IPS-18a (cell line): ENCODE measurements at regions not wholly inside any gene's neighbourhood (a gene's known extent, or its start where the extent isn't known, plus 50 kb on each side); places are given as distances from the start of the nearest gene placed in this dataset.

Experiments
- H3K27ac ChIP-seq: one replicate; pipeline ENCODE4 v1.5.1; 2013; ENCODE audit warnings: low read length
- H3K27me3 ChIP-seq: one replicate; pipeline ENCODE4 v1.6.1; 2013; ENCODE audit warnings: mild to moderate bottlenecking, low read length; ENCODE audit not compliant: control insufficient read depth, insufficient read depth
- H3K36me3 ChIP-seq: one replicate; pipeline ENCODE4 v1.6.1; 2013; ENCODE audit warnings: low read depth, low read length; ENCODE audit not compliant: control insufficient read depth
- H3K4me1 ChIP-seq: one replicate; pipeline ENCODE4 v1.6.1; 2013; ENCODE audit warnings: low read depth, low read length; ENCODE audit not compliant: control insufficient read depth
- H3K4me3 ChIP-seq: one replicate; pipeline ENCODE4 v1.5.1; 2013; ENCODE audit warnings: low read length
- H3K9ac ChIP-seq: one replicate; pipeline ENCODE4 v1.6.1; 2013; ENCODE audit warnings: mild to moderate bottlenecking, low read length, moderate library complexity
- H3K9me3 ChIP-seq: one replicate; pipeline ENCODE4 v1.6.1; 2013; ENCODE audit warnings: low read depth, low read length; ENCODE audit not compliant: control insufficient read depth

DNA sequence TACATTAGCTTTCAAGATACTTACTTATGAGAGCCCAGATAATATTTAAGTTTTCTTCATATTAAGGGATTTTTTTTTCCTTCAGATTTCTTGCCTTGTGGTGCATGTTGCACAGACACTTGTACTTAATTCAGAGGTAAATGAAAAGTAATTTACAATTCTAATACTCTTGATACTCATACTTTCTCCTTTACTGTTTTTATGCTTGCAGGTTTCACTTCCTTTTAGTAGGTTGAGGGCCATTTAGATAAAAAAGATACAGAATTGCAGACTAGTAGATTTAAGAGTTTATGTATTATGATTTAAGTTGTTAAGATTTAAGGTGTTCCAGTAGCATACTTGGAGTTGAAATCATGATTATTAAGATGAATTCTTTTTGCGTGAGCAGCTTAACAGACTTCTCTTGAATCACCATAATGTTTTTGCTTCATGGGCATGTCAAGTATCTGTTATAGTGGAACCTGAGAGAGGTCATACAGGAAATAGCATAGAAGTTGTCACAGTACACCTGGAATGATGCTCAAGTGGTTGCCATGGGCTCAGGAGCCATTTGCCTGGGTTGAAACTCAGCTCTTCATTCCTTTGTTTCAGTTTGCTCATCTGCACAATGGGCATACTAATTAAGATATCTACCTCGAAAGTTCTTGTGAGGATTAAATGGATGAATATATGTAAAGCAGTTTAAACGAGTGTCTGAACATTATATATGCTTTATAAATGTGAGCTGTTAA is 174.8 kb upstream of the PRPS1L1 start:
- H3K27ac ChIP-seq = no peak overlapping the region
- no peaks in the 10 kb centered on the region for H3K9me3 ChIP-seq
- no peaks in the 10 kb centered on the region for H3K27me3 ChIP-seq

DNA sequence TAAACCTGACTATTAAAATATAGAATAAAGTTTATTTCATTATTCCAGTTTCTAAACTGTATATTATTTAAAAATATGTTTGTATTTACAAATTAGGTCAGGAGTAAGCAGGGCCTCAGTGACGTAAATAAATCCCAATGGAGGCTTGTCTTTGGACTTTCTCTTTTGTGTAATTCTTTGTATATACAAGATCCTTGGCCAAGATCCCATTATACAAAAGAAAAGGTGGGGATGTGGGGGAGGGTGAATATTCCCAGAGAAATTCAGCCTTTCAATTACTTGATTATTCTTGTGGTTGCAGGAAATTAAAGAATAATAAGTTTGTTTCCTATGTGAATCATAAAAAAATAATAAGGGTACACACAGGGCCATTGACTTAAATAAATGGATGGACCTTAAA is 178.7 kb upstream of the PRPS1L1 start:
- no peak overlapping the region for H3K9ac ChIP-seq
- no peak overlapping the region for H3K27ac ChIP-seq
- H3K4me3 ChIP-seq = no peak overlapping the region
- H3K27me3 ChIP-seq = no peaks in the 10 kb centered on the region
- H3K4me1 ChIP-seq = no peaks in the 10 kb centered on the region
- no peaks in the 10 kb centered on the region for H3K9me3 ChIP-seq
- no peaks in the 10 kb centered on the region for H3K36me3 ChIP-seq

More for the DNA sequence above, 174.8 kb upstream of the PRPS1L1 start:
- Histone ChIP-seq H3K4me3 (no peak overlapping the region), H3K9ac (no peak overlapping the region), H3K36me3 (no peaks in the 10 kb centered on the region), H3K4me1 (no peaks in the 10 kb centered on the region)

DNA sequence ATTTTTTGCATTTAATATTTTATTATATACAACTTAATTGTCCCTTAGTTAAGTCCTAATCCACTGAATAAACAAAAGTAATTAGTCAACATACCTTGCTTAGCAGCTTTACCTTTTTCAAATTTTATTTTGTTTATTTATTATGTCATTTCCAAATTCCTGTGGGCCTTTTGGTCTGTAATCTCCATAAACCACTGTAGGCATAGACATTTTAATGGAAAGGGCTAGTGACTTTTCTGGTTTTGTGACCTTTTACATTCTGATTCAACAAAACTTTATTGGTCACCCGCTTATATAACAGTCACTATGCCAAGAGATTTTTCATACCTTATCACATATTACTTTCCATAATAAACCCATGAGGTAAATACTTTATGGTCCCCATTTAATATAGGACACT is 181.3 kb upstream of the PRPS1L1 start:
- Histone ChIP-seq H3K4me1 (no peaks in the 10 kb centered on the region), H3K4me3 (no peak overlapping the region), H3K27ac (no peak overlapping the region), H3K9me3 (no peaks in the 10 kb centered on the region), H3K9ac (no peak overlapping the region), H3K27me3 (no peaks in the 10 kb centered on the region), H3K36me3 (no peaks in the 10 kb centered on the region)

DNA sequence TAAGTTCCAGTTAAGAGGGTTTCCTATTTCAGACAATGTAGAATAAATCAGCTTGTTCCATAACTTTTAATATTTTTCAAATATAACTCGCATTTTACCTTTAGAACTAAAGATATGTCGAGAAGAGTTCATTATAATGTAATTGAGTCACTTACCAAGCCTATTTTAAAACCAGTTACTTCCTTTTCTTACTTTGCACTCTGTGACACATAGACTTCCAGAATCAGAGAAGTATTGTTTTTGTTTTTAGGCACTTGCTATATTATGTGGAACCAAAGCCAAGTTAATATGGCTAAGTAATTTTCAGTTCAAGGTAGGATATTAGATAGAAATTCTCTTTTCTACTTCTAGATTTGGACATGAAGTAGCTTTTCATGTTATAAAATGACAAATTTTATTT is 182.7 kb upstream of the PRPS1L1 start:
- Histone ChIP-seq H3K9me3 (no peaks in the 10 kb centered on the region), H3K27me3 (no peaks in the 10 kb centered on the region), H3K4me1 (no peaks in the 10 kb centered on the region), H3K4me3 (no peak overlapping the region), H3K9ac (no peak overlapping the region), H3K36me3 (no peaks in the 10 kb centered on the region), H3K27ac (no peak overlapping the region)

DNA sequence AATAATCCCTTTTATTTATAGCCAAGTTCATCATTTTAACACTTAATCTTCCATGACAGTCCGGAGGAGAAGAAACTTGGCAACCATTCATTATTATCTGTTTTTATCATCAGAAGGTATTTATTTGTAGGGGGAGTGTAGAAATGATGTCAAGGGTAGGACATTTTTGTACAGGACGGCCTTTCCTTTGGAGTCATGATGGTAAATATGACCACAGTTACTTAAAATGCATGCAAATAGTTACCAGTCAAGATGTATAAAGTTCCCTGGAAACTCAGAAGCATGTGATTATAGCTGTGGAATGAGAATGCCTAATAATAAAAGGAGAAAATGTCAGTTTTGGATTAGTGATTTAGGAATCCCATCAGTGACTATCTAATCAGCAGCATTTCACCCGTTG is 183.1 kb upstream of the PRPS1L1 start:
- H3K4me1 ChIP-seq = no peaks in the 10 kb centered on the region
- no peak overlapping the region for H3K4me3 ChIP-seq
- no peaks in the 10 kb centered on the region for H3K27me3 ChIP-seq
- H3K27ac ChIP-seq = no peak overlapping the region
- no peaks in the 10 kb centered on the region for H3K9me3 ChIP-seq
- H3K36me3 ChIP-seq = no peaks in the 10 kb centered on the region
- no peak overlapping the region for H3K9ac ChIP-seq

DNA sequence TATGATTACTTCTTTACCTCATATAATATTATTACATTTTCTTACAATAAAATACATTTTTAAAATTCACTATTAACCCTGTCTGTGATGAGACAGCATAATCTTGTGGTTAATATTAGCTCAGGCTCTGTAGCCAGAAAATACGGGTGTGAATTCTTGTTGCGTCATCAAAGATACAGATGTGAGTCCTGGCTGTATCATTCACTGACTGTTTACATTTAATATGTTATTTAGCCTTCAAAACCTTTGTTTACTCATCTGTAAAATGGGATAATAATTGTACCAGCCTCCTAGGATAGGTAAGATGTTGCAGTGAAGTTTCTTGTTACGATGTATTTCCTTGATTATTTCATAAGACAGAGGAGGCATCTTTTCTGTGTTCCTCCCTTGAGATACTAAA is 184.7 kb upstream of the PRPS1L1 start:
- Histone ChIP-seq H3K9me3 (no peaks in the 10 kb centered on the region), H3K4me1 (no peaks in the 10 kb centered on the region), H3K36me3 (no peaks in the 10 kb centered on the region), H3K27me3 (no peaks in the 10 kb centered on the region), H3K9ac (no peak overlapping the region), H3K27ac (no peak overlapping the region), H3K4me3 (no peak overlapping the region)

DNA sequence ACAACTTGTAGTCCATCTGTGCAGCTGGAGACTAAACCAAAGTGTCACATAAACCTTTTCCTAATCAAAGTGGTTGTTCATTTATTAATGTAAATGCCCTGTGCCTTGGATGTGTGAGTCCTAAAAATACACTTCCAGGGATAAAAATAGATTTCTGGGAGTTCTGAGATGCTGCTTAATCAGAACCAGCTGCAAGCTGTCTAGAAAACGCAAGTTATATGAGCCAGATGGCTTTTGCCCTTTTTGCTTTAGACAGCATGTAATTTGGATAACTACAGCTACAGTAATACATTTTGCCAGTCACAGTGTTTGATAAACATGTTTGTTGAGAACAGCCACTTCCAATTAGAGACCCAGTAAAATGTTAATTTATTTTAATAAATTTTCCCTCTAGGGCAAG is 185.1 kb upstream of the PRPS1L1 start:
- Histone ChIP-seq H3K9ac (no peak overlapping the region), H3K9me3 (no peaks in the 10 kb centered on the region), H3K36me3 (no peaks in the 10 kb centered on the region), H3K27ac (no peak overlapping the region), H3K4me1 (no peaks in the 10 kb centered on the region), H3K27me3 (no peaks in the 10 kb centered on the region), H3K4me3 (no peak overlapping the region)

DNA sequence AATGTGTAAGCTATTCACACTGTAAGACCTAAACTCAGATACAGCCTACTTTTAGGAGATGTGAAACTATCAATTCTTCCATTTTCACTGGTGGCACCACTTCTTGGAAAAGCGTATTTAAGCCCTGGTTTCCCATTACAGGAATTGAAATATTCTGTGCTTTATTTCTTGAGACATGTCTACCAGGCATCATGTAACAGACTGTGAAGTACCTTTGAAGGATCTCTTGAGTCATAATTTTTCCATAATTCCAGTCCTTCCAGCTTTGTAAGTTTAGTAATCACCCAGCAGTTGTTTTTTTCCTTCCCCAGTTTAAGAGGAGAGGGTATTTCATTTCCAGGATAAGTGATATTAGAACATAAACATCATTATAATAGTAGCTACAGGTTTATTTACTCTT is 186.0 kb upstream of the PRPS1L1 start:
- H3K9me3 ChIP-seq = no peaks in the 10 kb centered on the region
- no peak overlapping the region for H3K27ac ChIP-seq
- no peaks in the 10 kb centered on the region for H3K27me3 ChIP-seq
- no peaks in the 10 kb centered on the region for H3K36me3 ChIP-seq
- no peaks in the 10 kb centered on the region for H3K4me1 ChIP-seq
- H3K9ac ChIP-seq = no peak overlapping the region
- H3K4me3 ChIP-seq = no peak overlapping the region

DNA sequence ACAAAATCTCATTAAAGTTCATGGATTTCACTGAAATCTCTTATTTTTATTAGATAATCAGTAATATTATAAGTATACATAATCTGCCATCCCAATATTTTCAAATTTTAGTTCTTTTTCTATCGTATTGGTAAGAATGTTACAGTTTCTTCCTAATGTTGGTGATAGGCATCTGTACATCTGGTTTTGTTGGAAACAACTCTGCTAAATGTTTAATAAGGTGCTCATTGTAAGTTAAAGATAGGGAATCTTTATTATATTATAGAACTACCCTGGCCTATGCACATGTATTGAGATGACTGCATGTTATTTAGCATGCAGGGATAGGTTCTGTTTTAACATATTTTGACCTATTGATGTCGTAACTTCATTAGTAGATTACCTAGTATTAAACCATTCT is 188.6 kb upstream of the PRPS1L1 start:
- H3K36me3 ChIP-seq = no peaks in the 10 kb centered on the region
- H3K27me3 ChIP-seq = no peaks in the 10 kb centered on the region
- no peaks in the 10 kb centered on the region for H3K9me3 ChIP-seq
- no peaks in the 10 kb centered on the region for H3K4me1 ChIP-seq
- no peak overlapping the region for H3K9ac ChIP-seq
- H3K27ac ChIP-seq = no peak overlapping the region
- no peak overlapping the region for H3K4me3 ChIP-seq

DNA sequence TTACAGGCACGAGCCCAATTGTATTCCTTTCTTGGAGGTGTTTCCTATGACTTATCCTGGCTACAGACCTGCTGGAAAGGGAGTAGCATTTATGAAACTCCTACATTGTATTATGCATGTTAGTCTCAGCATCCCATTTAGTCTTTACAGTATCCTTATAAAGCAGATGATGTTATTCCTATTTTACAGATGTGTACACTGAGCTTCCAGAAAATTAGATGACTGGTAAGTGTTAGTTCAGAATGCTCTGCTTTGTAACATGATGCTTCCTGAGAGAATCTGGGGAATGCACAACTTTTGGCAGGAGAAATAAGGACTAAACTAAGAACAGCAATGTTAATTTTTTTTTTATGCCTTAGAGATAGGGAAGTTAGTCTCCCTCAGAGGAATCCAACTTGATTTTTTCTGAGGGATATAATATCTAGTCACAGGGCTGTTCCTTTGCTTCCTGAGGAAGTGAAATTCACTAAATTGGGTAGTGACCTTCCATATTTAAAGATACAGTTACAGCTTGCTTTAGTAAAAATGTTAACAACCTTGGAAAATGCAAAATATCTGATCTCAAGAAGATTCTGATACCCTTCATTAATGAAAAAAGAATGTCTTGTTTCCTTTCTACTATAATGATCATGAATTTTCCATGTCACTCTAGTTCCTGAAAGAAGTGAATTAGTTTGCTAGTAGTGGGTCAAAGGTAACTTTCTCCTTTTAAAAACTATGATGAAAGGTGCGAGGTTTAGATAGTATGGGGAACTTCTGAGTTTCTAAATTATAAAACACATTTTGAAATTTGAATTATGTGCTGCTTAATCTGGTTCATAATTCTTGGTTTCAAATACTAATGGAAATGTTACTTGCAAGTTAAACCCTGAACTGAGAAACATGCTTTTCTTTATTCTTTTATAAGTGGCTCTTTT is 194.0 kb upstream of the PRPS1L1 start:
- no peaks in the 10 kb centered on the region for H3K4me1 ChIP-seq
- no peaks in the 10 kb centered on the region for H3K36me3 ChIP-seq
- H3K27ac ChIP-seq = no peak overlapping the region
- no peak overlapping the region for H3K9ac ChIP-seq
- H3K27me3 ChIP-seq = no peaks in the 10 kb centered on the region
- H3K9me3 ChIP-seq = no peaks in the 10 kb centered on the region
- no peak overlapping the region for H3K4me3 ChIP-seq

DNA sequence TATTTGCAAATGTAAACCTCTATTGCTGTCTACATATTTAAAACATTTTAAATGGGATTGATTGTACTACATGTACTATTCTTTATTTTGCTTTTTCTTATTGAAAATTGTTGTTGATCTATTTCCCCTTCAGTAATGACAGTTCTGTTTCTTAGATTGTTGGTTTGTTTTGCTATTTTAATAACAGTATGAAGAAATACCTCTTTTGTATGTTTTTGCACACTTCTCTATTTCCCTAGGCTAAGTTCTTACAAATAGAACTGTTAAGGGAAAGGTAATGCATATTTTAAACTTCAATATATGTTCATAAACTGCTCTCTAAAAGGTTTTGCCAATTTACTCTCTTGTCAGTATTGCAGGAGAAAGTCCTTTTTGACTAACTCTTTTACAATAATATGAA is 195.0 kb upstream of the PRPS1L1 start:
- H3K27me3 ChIP-seq = no peaks in the 10 kb centered on the region
- H3K9ac ChIP-seq = no peak overlapping the region
- H3K27ac ChIP-seq = no peak overlapping the region
- no peak overlapping the region for H3K4me3 ChIP-seq
- no peaks in the 10 kb centered on the region for H3K4me1 ChIP-seq
- no peaks in the 10 kb centered on the region for H3K9me3 ChIP-seq
- H3K36me3 ChIP-seq = no peaks in the 10 kb centered on the region

DNA sequence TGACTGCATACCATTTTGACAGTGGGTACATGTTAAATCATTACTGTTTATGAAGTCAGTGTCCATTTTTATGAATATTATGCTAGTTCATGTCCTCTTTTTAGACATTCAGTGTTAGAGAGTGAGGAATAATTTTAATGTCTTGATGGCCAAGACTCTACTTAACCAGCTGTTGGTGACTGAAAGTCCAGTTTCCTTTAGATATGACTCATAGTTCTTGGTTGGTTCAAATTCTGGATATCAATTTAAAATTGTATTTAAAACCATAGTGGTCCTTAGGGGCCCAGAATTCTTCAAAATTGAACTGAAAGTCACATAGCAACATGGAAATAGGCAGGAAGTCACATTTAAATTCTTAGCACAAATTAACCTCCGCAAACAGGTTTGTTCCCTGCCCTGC is 196.5 kb upstream of the PRPS1L1 start:
- no peak overlapping the region for H3K27ac ChIP-seq
- no peaks in the 10 kb centered on the region for H3K36me3 ChIP-seq
- H3K9ac ChIP-seq = no peak overlapping the region
- H3K4me3 ChIP-seq = no peak overlapping the region
- H3K9me3 ChIP-seq = no peaks in the 10 kb centered on the region
- H3K4me1 ChIP-seq = no peaks in the 10 kb centered on the region
- H3K27me3 ChIP-seq = no peaks in the 10 kb centered on the region
